ENCODE measurements at regions not wholly inside any gene's neighbourhood (a gene's known extent, or its start where the extent isn't known, plus 50 kb on each side); places are given as distances from the start of the nearest gene placed in this dataset.
"Not testable (repeated sequence)": the region's sequence is repeated elsewhere in the genome, so short reads cannot be mapped to it uniquely, and the experiment has no call there.

DNA sequence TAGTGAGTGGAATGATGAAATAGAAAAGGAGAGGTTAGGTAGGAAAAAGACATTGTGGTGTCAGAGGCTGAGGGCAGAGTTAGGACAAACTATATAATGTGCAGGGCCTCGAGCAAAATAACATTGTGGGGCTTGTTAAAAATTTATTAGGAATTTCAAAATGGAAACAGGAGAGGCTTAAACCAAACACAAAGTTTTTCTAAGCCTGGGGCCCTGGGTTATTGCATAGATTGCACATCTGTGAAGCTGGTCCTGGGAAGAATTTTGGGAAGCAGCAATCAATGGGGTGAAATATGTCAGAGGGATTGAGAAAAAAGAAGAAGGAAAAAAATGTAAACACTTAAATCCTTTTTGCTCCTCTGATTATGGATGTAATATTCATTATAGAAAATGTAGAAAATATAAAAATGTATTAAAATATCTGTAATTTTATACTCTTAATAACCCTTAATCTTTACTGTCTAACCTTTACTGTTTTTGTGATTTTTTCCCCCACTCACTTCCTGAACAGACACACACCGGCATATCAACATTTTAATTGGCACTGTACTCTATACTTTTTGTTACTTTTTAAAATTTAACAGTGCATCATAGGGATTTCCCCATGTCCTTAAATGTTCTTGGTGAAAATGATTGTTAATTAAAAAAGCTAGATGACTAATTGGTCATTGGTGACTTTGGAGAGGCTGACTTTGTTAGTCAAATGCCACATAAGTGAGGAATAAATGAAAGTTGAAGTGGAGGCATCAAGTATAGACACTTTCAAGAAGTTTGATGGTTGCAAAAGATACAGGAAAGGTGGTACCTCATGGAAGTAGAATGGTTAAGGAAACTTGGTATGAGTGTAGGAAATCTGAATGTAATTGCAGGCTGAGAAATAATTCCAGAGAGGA lies 183.4 kb downstream of the NFKBIZ start:
- in situ Hi-C loops (cut with HindIII; ENCODE audit: low sequenced_read_pairs) = no loop called here

DNA sequence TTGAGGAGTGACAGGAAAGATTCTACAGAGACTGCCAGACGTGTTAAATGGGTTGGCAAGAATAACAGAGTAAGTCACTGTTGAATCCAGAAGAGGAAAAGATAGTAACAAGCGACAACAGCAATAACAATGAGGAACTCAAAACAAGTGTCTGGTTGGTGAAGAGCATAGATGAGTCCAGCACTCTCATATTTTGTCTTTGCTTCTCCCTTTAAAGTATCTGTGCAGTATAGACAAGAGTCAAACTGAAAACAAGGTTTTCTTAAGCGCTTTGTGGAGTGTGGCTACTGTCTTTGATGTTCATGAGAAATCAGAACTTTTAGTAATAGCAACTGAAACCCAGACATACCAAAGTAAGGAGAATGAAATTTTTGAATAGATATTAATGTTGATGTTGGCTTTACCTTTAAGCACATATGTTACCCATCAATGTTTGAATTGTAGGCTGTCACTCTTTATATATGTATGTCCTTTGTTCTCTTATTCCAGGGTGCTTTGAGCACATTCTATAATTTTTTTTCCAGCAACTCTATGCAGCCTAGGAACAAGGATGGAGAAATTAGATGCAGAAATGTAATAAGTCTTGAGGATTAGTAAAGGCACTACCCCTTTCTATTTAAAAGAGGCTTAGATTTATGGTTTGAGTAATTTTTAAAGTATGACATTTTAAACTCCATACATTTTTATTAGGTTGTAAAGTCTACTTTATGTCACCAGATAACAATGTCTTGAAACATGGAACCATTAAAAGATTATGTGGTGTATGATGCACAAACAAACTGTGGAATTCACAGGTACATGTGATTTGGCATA lies 185.5 kb downstream of the NFKBIZ start:
- in situ Hi-C loops (cut with HindIII; ENCODE audit: low sequenced_read_pairs) = no loop called here

DNA sequence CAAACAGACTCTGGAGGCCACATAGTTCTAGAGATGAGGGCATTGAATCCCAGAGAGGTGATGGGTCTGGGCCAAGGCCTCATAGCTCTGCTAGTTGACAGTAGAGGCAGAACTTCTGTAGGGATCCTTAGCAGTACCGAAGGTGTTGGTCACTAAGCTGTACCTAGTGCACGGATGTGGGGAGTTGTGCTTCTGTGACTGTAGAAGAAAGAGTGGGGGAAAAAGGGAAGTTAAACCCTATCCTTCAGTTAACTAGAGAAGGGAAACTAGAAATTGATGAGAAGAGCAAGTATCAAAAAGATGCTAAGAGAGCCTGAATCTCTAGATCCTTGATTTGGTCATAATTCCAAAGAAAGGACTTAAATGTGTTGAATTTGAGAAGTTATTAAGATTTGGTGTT lies 186.7 kb downstream of the NFKBIZ start:
- in situ Hi-C loops (cut with HindIII; ENCODE audit: low sequenced_read_pairs) = no loop called here

DNA sequence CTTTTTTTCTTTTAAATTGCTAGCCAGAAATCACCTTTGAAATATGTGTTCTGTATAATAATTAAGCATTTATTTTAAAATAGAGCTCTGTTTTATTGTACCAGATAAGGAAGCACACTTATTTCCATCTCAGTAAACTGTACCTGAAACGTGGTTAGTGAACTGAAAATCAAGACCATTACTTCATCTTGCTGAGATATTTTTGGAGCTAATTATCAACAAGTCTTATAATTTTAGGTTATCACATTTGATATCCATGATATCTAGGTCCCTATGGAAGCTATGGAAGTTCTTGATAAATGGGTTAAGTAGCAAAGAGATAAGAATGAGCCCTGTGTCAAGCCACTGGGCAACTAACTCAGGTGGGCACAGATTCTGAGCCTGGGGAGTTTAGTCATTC lies 187.2 kb downstream of the NFKBIZ start:
- in situ Hi-C loops (cut with HindIII; ENCODE audit: low sequenced_read_pairs) = no loop called here

DNA sequence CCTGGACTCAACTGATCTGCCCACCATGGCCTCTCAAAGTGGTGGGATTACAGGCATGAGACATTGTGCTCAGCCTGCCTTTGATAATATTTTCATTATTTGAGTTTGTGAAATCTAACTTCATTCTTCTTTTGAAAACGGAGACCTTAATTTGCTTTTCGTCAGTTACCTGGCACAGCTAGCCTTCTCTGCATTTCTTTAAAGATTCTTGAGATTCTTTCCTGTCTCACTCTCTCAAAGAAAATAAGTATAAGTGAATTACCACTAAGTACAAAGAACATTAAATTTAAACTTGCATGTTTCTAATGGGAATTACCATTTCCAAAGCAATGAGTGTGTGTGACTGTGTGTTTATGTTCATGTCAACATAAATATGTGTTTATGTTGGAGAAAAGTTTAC lies 187.9 kb downstream of the NFKBIZ start:
- in situ Hi-C loops (cut with HindIII; ENCODE audit: low sequenced_read_pairs) = no loop called here

DNA sequence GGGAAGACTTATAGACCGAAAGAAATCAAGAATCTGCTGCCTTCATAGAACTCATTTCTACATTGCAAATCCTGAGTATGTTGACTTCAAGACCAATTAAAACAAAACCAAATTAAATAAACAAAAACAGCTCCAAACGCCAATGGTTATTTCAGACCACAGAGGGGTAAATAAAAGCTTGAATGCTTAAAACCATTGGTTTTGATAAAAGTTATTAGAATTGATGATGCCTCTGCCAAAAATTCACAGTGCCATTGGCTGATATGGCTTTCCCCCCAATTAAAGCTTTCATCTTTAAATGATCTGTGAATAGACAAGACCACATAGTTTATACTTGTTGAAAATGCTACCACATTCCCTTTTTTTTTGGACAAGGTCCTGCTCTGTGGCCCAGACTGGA lies 188.5 kb downstream of the NFKBIZ start:
- in situ Hi-C loops (cut with HindIII; ENCODE audit: low sequenced_read_pairs) = no loop called here

DNA sequence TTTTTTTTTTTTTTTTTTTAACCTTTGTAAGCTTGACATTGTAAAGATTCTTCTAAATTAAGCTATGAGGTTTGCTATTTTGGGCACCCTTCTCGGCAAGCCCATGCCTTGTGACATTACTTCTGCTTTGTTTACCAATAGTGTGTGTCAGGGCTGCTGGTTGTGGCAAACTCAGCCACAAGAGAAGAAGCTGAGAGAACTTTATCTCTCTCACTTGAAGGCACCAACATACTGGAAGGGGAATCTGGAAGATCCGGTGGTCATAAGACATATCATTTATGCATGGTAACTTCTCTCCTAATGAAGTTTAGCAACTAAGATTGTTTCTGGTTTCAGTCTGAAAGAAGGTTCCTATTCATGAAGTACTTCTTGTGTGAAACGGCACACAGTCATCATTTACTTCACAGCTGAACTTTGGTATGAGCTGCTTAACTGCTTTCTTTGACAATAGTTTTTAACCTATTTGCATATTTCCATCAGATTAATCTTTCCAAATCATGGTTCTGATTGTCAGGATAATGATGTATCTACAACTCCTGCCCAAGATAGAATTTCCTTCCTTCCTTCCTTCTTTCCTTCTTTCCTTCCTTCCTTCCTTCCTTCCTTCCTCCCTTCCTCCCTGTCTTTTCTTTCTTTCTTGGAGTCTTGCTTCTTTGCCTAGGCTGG lies 189.3 kb downstream of the NFKBIZ start:
- in situ Hi-C loops (cut with HindIII; ENCODE audit: low sequenced_read_pairs) = no loop called here

DNA sequence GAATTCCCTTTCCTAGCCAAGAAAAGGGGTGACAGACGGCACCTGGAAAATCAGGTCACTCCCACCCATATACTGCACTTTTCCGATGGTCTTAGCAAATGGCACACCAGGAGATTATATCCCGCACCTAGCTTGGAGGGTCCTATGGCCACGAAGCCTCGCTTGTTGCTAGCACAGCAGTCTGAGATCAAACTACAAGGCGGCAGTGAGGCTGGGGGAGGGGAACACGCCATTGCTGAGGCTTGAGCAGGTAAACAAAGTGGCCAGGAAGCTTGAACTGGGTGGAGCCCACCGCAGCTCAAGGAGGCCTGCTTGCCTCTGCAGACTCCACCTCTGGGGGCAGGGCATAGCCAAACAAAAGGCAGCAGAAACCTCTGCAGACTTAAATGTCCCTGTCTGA lies 190.8 kb downstream of the NFKBIZ start:
- in situ Hi-C loops (cut with HindIII; ENCODE audit: low sequenced_read_pairs) = not testable (repeated sequence)

DNA sequence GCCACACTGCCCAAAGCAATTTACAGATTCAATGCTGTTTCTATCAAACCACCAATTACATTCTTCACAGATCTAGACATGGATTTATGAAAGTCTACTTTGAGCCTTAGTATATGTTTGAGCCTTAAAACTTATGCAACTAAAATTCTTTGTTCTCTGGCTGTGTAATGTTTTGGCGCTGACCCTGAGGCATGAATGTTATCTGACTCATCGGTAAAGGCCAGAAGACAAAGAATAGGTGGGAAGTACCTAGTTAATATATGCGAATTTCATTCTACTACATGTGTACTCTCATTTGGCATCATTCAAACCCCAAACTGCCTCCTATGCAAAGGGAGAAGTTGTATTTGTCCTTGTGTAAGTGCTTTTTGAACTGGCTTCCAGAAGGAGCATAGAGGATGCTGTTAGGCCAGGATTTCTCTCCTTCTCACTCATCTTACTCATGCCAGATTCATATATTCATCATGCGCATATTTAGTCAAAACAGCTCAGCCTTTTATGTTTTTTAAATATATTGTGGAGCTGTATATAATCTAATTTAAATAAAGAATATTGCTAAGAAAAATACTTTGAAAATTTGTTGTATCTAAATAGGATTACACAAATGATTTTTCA lies 204.2 kb downstream of the NFKBIZ start:
- in situ Hi-C loops (cut with HindIII; ENCODE audit: low sequenced_read_pairs) = no loop called here

DNA sequence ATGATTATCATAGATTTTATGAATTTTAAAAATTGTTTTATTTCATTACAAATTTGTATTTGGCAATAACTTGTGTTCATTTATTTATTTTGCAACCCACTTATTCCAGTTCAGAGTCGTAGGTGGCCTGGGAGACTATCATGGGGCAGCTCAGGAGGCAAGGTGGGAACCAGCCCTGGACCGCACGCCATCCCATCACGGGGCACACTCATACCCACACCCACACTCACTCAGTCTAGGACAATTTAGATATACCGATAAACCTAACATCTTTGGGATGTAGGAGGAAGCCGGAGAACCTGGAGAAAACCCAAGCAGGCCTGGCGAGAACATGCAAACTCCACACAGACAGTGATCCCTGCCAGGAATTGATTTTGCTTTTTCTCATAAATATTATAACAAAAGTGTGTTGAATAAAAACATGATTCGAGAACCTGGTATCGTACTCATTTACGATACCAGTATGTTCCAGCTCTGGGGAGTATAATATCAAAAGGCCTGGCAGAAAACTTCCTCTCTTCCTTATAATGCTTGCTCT lies 205.3 kb downstream of the NFKBIZ start:
- in situ Hi-C loops (cut with HindIII; ENCODE audit: low sequenced_read_pairs) = no loop called here

DNA sequence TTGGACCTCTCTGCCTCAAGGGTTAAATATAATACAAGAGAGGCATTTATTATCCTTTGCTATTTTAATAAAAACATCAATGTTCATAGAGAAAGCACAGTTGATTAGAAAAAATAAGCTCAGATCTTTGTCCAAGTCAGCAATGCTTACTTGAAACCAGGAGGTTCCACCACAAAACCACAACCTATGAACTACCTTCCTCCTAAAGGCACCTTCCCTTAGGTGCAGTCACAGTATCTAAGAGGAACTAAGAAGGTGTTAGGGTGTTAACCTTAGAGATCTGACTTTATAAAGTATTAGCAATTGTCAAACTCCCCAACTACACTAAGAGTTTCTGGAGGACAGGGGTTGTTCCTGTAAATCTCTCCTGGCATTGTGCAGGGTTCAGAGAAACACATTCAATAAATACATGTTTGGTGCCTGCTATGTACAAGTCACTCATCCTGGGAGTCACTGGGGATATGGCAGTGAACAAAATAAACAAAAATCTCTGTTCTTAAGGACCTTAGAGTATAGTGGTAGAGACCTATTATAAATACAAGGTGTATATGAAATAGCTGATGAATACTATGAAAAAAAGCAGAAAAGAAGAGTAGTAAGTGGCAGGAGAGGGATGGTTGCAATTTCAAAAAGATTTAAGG lies 208.6 kb downstream of the NFKBIZ start:
- in situ Hi-C loops (cut with HindIII; ENCODE audit: low sequenced_read_pairs) = no loop called here

DNA sequence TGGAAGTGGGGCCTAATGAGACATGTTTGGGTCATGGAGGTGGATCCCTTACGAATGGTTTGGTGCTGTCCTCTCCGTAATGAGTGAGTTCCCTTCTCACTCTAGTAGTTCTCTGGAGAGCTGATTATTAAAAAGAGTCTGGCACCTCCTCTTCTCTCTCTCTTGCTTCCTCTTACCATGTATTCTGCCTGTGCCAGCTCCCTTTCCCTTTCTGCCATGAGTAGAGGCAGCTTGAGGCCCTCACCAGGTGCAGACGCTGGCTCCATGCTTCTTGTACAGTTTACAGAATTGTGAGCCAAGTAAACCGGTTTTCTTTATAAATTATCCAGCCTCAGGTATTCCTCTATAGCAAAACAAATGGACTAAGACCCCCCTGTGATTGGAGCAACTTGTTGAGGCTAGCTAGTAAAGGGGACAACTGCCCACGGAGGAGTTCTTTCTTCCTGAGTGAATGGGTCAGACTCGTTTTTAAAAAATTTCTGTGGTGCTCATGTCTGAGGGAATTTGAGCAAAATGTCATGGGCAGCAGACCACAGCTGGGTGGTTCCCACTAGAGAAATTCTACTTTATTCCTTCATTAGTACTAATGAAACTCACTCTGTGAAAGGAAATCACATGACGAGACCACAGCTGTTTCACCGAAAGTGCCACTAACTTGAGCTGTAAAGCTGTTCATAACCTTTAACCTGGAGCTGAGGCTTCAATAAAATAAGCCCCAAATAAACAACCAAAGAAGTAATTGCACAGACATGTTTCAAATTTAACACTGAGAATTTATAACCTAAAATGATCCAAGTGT lies 210.0 kb downstream of the NFKBIZ start:
- in situ Hi-C loops (cut with HindIII; ENCODE audit: low sequenced_read_pairs) = no loop called here

DNA sequence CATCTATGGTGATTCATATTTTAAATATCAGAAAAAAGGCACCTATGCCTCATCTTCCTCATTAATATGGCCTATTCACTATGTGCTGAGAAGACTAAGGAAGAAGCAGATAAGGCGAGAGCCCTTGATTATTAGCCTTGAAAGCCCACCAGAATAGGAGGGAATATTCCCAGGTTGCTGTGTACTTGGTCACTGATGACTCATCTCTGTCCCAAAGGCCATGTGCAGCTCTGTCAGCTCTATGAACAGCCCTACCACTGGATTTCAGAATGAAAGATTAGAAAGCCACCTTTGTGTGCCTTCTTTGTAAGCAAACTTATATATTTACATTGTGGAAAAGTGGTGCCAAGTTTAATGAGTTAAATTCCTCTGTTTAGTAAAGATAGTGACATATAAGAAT lies 211.5 kb downstream of the NFKBIZ start:
- in situ Hi-C loops (cut with HindIII; ENCODE audit: low sequenced_read_pairs) = no loop called here

DNA sequence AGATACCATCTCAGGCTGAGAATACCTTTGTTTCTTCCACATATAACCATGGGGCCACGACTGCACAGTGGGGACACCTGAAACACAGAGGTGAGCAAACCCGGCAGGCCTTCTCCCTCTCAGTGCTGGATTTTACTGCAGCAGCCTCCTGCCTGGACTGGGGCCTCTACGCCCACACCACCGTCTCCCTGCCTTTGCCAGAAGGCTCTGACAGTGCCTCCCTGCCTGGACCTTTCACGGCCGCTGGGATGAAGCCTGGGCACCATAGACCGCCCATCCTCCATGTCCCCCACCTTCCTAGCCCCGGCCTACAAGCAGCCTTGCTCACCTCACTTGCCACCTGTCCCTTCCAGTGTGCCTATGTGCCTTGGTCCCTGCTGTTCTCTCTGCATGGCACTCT lies 214.3 kb downstream of the NFKBIZ start:
- in situ Hi-C loops (cut with HindIII; ENCODE audit: low sequenced_read_pairs) = no loop called here

DNA sequence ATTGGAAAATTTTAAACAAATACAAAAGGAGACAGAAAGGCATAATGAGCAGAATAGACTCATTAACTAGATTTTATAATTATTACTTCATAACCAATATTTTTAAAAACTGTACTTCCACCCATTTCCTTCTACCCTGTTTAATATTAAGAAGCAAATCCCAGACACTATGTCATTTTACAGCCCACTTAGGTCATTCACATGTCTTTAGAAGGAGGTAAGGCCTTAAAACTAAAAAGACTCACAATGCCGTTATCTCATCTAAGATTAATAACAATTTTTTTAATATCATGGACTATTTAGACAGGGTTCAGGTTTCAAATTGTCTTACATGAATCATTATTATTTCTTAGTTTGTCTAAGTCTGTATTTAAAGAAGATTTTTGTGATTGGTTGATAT lies 217.2 kb downstream of the NFKBIZ start:
- in situ Hi-C loops (cut with HindIII; ENCODE audit: low sequenced_read_pairs) = no loop called here

DNA sequence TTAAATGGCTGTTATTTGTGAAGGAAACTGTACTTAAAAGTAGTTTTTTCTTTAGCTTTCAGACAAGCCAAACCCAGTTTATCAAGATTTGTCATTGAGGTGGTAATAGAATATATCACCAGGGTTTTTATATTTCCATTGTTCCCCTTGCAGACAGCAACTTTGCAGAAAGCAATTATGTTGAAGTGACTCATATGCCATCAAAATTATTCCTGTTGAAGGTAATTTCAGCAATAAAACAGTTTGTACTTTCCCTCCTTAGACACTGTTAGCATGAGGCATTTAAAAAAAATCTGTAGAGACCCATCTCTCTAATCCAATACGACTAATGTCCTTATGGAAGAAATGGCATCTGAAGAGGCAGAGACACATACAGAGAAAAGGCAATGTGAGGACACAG lies 219.0 kb downstream of the NFKBIZ start:
- in situ Hi-C loops (cut with HindIII; ENCODE audit: low sequenced_read_pairs) = no loop called here

DNA sequence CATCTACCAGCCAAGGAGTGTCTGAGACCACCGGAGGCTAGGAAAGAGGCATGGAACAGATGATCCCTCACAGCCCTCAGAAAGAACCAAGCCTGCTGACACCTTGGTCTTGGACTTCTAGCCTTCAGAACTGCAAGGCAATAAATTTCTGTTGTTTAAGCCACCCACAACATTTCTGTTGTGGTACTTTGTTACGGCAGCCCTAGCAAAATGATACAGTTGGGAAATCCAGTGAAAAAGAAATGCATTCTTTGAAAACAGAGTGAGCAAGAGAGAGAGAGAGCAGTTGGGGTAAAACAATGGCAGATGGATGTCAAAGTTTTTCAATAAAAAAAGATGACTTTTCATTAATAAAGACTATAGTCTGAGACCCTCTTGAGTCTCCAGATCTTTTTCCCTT lies 219.4 kb downstream of the NFKBIZ start:
- in situ Hi-C loops (cut with HindIII; ENCODE audit: low sequenced_read_pairs) = no loop called here

DNA sequence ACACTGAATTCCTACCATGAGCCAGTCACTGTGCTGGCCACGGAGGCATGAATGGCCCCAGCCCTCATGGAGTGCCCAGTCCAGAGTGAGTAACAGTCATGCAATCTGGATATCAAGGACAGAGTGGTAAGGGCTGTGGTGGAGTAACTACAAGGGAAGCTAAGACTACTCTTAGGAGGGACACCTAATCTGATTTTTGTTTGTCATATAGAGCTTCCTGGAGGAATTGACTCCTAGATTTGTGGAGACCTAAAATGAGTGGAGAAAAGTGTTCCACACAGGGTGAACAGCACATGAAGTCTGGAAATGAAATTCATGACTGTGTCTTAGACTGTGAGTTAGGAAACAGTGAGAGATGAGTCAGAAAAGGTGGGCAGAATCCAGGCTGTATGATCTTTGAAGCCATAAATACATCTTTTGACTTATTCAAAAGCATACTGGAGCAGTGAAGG lies 219.9 kb downstream of the NFKBIZ start:
- in situ Hi-C loops (cut with HindIII; ENCODE audit: low sequenced_read_pairs) = no loop called here

DNA sequence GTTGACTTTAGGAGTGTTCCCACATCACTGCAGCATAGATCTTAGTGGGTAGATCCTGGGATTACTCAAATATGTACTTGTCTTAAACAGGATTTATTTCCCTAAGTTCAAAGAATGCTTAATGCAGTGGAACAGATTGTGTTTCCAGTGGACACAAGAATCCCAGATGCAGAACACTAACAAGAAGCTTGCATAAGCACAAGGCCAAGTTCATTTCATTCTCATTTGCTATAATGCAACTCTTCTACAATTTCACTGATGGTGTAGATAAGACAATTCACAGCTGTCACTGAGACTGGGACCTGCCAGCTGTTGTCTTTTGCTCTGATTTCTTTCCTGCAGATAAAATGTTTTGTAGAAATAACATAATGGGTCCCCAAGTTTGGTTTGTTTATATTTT lies 225.6 kb downstream of the NFKBIZ start:
- in situ Hi-C loops (cut with HindIII; ENCODE audit: low sequenced_read_pairs) = no loop called here

DNA sequence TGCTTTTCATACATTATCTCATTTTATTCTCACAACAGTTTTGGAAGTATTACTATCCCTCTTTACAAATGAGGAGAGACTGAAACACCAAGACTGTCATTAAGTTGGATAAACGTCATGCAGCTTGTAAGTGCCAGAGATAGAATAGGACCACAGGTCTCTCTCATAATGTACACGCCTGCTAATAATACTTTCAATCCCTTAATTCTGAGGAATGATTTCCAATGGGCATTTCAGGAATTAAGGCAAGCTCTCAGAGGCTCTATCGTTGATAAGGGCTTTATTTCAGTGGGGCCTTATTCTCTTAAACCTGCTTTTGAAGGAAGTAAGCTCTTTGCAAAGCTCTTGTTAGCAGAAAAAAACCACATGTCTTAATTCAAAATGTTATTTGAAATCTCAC lies 229.1 kb downstream of the NFKBIZ start:
- in situ Hi-C loops (cut with HindIII; ENCODE audit: low sequenced_read_pairs) = no loop called here

Data from endothelial cell of hepatic sinusoid (primary cell).